NCI-H1417 (cell line): ENCODE measurements at regions not wholly inside any gene's neighbourhood (a gene's known extent, or its start where the extent isn't known, plus 50 kb on each side); places are given as distances from the start of the nearest gene placed in this dataset.

Experiments used
- DNase-seq, 3 experiments: peaks; one replicate each; lab custom pipeline; 2025; lab: John Stamatoyannopoulos, UW

GRCh38 chr14:62269204-62269603 lies 507.0 kb downstream of the SNAPC1 start:
- DNase-seq: no peak

- DNase-seq: no peak
These were observed 508.0 kb downstream of the SNAPC1 start for GRCh38 chr14:62270236-62270635.

- no peak for DNase-seq
These were observed 518.1 kb downstream of the SNAPC1 start for GRCh38 chr14:62280366-62280765.

- DNase-seq: no peak
These were observed 521.6 kb downstream of the SNAPC1 start for GRCh38 chr14:62283837-62284236.

GRCh38 chr14:62289471-62289870 lies 527.3 kb downstream of the SNAPC1 start:
- DNase-seq: no peak

GRCh38 chr14:62301080-62301479 lies 538.9 kb downstream of the SNAPC1 start:
- DNase-seq: no peak

- DNase-seq: no peak
These were observed 539.7 kb downstream of the SNAPC1 start for GRCh38 chr14:62301911-62302310.

- DNase-seq: no peak
These were observed 541.2 kb downstream of the SNAPC1 start for GRCh38 chr14:62303437-62303836.

- no peak for DNase-seq
These were observed 542.0 kb downstream of the SNAPC1 start for GRCh38 chr14:62304257-62304656.

GRCh38 chr14:62307844-62308243 lies 545.6 kb downstream of the SNAPC1 start:
- DNase-seq: no peak

GRCh38 chr14:62308316-62308715 lies 546.1 kb downstream of the SNAPC1 start:
- DNase-seq: no peak

- peak in 2 of 3 experiments; percentile 11 to 37 for DNase-seq
These were observed 546.7 kb downstream of the SNAPC1 start for GRCh38 chr14:62308891-62309290.

- DNase-seq: no peak
These were observed 551.0 kb downstream of the SNAPC1 start for GRCh38 chr14:62313212-62313611.

GRCh38 chr14:62314221-62314620 lies 552.0 kb downstream of the SNAPC1 start:
- DNase-seq: no peak

GRCh38 chr14:62314871-62315270 lies 552.7 kb downstream of the SNAPC1 start:
- no peak for DNase-seq

GRCh38 chr14:62315631-62316030 lies 553.4 kb downstream of the SNAPC1 start:
- DNase-seq: no peak

GRCh38 chr14:62322216-62322615 lies 560.0 kb downstream of the SNAPC1 start:
- no peak for DNase-seq

- DNase-seq: no peak
These were observed 567.2 kb downstream of the SNAPC1 start for GRCh38 chr14:62329427-62329826.

GRCh38 chr14:62347562-62348011 lies 585.4 kb downstream of the SNAPC1 start:
- no peak for DNase-seq

GRCh38 chr14:62357362-62357761 lies 595.1 kb downstream of the SNAPC1 start:
- DNase-seq: no peak

GRCh38 chr14:62364161-62364560 lies 601.9 kb downstream of the SNAPC1 start:
- DNase-seq: no peak

GRCh38 chr14:62364800-62365280 lies 602.6 kb downstream of the SNAPC1 start:
- no peak for DNase-seq

GRCh38 chr14:62369919-62370560 lies 607.8 kb downstream of the SNAPC1 start:
- peak in 1 of 3 experiments; percentile 45 for DNase-seq

GRCh38 chr14:62373944-62374343 lies 611.7 kb downstream of the SNAPC1 start:
- DNase-seq: no peak
